ENCODE measurements at regions not wholly inside any gene's neighbourhood (a gene's known extent, or its start where the extent isn't known, plus 50 kb on each side); places are given as distances from the start of the nearest gene placed in this dataset.

- DNase-seq = no peak
- Histone ChIP-seq H3K9me3 (ENCODE audit: control insufficient read depth, low read depth, low read length) (no peaks in the 10 kb centered on the region), H3K27ac (ENCODE audit: low read length) (no peak overlapping the region), H3K27me3 (ENCODE audit: control insufficient read depth, insufficient read depth, low read length) (no peaks in the 10 kb centered on the region), H3K36me3 (ENCODE audit: control insufficient read depth, insufficient read depth, low read length) (no peaks in the 10 kb centered on the region), H3K4me1 (ENCODE audit: control insufficient read depth, insufficient read depth, low read length) (no peaks in the 10 kb centered on the region), H3K4me3 (ENCODE audit: low read length) (no peak overlapping the region)
- WGBS (ENCODE audit: insufficient coverage, low lambda C conversion rate) = 88% methylated on average over 1 of the region's 1 CpG
These were observed 331.2 kb downstream of the SLC16A7 start for GRCh38 chr12:59927032-59927431.

- no peaks in the 10 kb centered on the region for H3K27me3 ChIP-seq (ENCODE audit: control insufficient read depth, insufficient read depth, low read length)
- no CpG with 5 or more reads among the region's 1 CpG for WGBS (ENCODE audit: insufficient coverage, low lambda C conversion rate)
- DNase-seq = no peak
- H3K9me3 ChIP-seq (ENCODE audit: control insufficient read depth, low read depth, low read length) = no peaks in the 10 kb centered on the region
- no peak overlapping the region for H3K4me3 ChIP-seq (ENCODE audit: low read length)
- H3K36me3 ChIP-seq (ENCODE audit: control insufficient read depth, insufficient read depth, low read length) = no peaks in the 10 kb centered on the region
- H3K27ac ChIP-seq (ENCODE audit: low read length) = no peak overlapping the region
- no peaks in the 10 kb centered on the region for H3K4me1 ChIP-seq (ENCODE audit: control insufficient read depth, insufficient read depth, low read length)
These were observed 332.6 kb downstream of the SLC16A7 start for GRCh38 chr12:59928416-59928815.

- no CpG with 5 or more reads among the region's 2 CpGs for WGBS (ENCODE audit: insufficient coverage, low lambda C conversion rate)
- H3K27me3 ChIP-seq (ENCODE audit: control insufficient read depth, insufficient read depth, low read length) = no peaks in the 10 kb centered on the region
- no peaks in the 10 kb centered on the region for H3K9me3 ChIP-seq (ENCODE audit: control insufficient read depth, low read depth, low read length)
- no peak for DNase-seq
- no peak overlapping the region for H3K27ac ChIP-seq (ENCODE audit: low read length)
- H3K4me3 ChIP-seq (ENCODE audit: low read length) = no peak overlapping the region
- H3K4me1 ChIP-seq (ENCODE audit: control insufficient read depth, insufficient read depth, low read length) = no peaks in the 10 kb centered on the region
- no peaks in the 10 kb centered on the region for H3K36me3 ChIP-seq (ENCODE audit: control insufficient read depth, insufficient read depth, low read length)
These were observed 333.3 kb downstream of the SLC16A7 start for GRCh38 chr12:59929110-59929509.

- no peak overlapping the region for H3K4me3 ChIP-seq (ENCODE audit: low read length)
- WGBS (ENCODE audit: insufficient coverage, low lambda C conversion rate) = 100% methylated on average over 1 of the region's 1 CpG
- no peak overlapping the region for H3K27ac ChIP-seq (ENCODE audit: low read length)
- H3K4me1 ChIP-seq (ENCODE audit: control insufficient read depth, insufficient read depth, low read length) = no peaks in the 10 kb centered on the region
- no peaks in the 10 kb centered on the region for H3K27me3 ChIP-seq (ENCODE audit: control insufficient read depth, insufficient read depth, low read length)
- no peak for DNase-seq
- H3K9me3 ChIP-seq (ENCODE audit: control insufficient read depth, low read depth, low read length) = no peaks in the 10 kb centered on the region
- H3K36me3 ChIP-seq (ENCODE audit: control insufficient read depth, insufficient read depth, low read length) = no peaks in the 10 kb centered on the region
These were observed 338.7 kb downstream of the SLC16A7 start for GRCh38 chr12:59934486-59934885.

DNA sequence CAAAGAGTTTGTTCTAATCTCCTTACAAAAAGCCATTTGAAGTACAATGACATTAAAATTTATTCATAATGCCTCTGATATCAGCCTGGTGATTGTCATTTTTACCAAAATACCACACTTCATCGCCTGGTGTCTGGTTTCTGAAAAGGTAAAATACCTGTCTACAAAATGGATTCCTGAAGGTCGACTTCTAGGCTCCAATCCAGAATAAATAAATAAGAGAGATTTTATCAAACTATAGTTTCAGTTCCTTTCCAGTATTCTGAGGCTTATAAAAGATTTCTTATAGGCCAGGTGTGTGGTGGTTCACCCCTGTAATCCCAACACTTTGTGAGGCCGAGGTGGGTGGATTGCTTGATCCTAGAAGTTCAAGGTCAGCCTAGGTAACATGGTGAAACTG, 340.7 kb downstream of the SLC16A7 start:
- no peak for DNase-seq
- no peak overlapping the region for H3K27ac ChIP-seq (ENCODE audit: low read length)
- no peaks in the 10 kb centered on the region for H3K9me3 ChIP-seq (ENCODE audit: control insufficient read depth, low read depth, low read length)
- no peaks in the 10 kb centered on the region for H3K27me3 ChIP-seq (ENCODE audit: control insufficient read depth, insufficient read depth, low read length)
- WGBS (ENCODE audit: insufficient coverage, low lambda C conversion rate) = no CpG with 5 or more reads among the region's 3 CpGs
- peaks cover 3% of the 10 kb centered on the region for H3K4me1 ChIP-seq (ENCODE audit: control insufficient read depth, insufficient read depth, low read length)
- H3K36me3 ChIP-seq (ENCODE audit: control insufficient read depth, insufficient read depth, low read length) = no peaks in the 10 kb centered on the region
- H3K4me3 ChIP-seq (ENCODE audit: low read length) = no peak overlapping the region

GRCh38 chr12:59937148-59937547, 341.3 kb downstream of the SLC16A7 start:
- Histone ChIP-seq H3K4me3 (ENCODE audit: low read length) (no peak overlapping the region), H3K27me3 (ENCODE audit: control insufficient read depth, insufficient read depth, low read length) (no peaks in the 10 kb centered on the region), H3K36me3 (ENCODE audit: control insufficient read depth, insufficient read depth, low read length) (no peaks in the 10 kb centered on the region), H3K9me3 (ENCODE audit: control insufficient read depth, low read depth, low read length) (no peaks in the 10 kb centered on the region), H3K27ac (ENCODE audit: low read length) (no peak overlapping the region), H3K4me1 (ENCODE audit: control insufficient read depth, insufficient read depth, low read length) (peaks cover 7% of the 10 kb centered on the region)
- DNase-seq = no peak

GRCh38 chr12:59938190-59938962, 342.5 kb downstream of the SLC16A7 start:
- no peaks in the 10 kb centered on the region for H3K36me3 ChIP-seq (ENCODE audit: control insufficient read depth, insufficient read depth, low read length)
- peaks cover 7% of the 10 kb centered on the region for H3K4me1 ChIP-seq (ENCODE audit: control insufficient read depth, insufficient read depth, low read length)
- no peaks in the 10 kb centered on the region for H3K9me3 ChIP-seq (ENCODE audit: control insufficient read depth, low read depth, low read length)
- no peak overlapping the region for H3K27ac ChIP-seq (ENCODE audit: low read length)
- no peaks in the 10 kb centered on the region for H3K27me3 ChIP-seq (ENCODE audit: control insufficient read depth, insufficient read depth, low read length)
- no peak for DNase-seq
- 92% methylated on average over 2 of the region's 8 CpGs for WGBS (ENCODE audit: insufficient coverage, low lambda C conversion rate)
- no peak overlapping the region for H3K4me3 ChIP-seq (ENCODE audit: low read length)

- H3K27me3 ChIP-seq (ENCODE audit: control insufficient read depth, insufficient read depth, low read length) = no peaks in the 10 kb centered on the region
- peaks cover 7% of the 10 kb centered on the region for H3K4me1 ChIP-seq (ENCODE audit: control insufficient read depth, insufficient read depth, low read length)
- no peaks in the 10 kb centered on the region for H3K9me3 ChIP-seq (ENCODE audit: control insufficient read depth, low read depth, low read length)
- H3K27ac ChIP-seq (ENCODE audit: low read length) = peak overlapping the region; percentile 66
- DNase-seq = peak; percentile 21 to 76
- no peaks in the 10 kb centered on the region for H3K36me3 ChIP-seq (ENCODE audit: control insufficient read depth, insufficient read depth, low read length)
- no peak overlapping the region for H3K4me3 ChIP-seq (ENCODE audit: low read length)
- WGBS (ENCODE audit: insufficient coverage, low lambda C conversion rate) = 14% methylated on average over 2 of the region's 4 CpGs
These were observed 345.0 kb downstream of the SLC16A7 start for GRCh38 chr12:59940631-59941342.

DNA sequence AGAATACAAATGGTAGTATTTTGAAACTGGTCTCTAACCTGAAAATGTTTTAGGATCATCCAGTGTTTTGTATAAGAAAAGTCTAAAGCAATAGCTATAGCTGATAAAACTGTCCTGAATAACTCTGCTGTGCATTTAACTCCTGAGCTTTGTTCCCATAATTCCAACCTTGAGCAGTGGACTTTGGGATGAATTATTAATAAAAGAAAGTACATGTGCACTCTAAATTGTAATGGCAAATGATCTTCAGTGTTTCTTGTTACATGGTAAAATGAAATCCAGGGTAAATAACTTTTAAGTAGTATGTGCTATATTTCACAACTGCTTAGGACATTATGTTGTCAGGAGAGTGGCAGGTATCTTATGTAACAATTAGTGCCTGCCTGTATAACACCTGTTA, 345.6 kb downstream of the SLC16A7 start:
- Histone ChIP-seq H3K4me3 (ENCODE audit: low read length) (no peak overlapping the region), H3K27ac (ENCODE audit: low read length) (peak overlapping the region; percentile 66), H3K4me1 (ENCODE audit: control insufficient read depth, insufficient read depth, low read length) (peaks cover 7% of the 10 kb centered on the region), H3K36me3 (ENCODE audit: control insufficient read depth, insufficient read depth, low read length) (no peaks in the 10 kb centered on the region), H3K9me3 (ENCODE audit: control insufficient read depth, low read depth, low read length) (no peaks in the 10 kb centered on the region), H3K27me3 (ENCODE audit: control insufficient read depth, insufficient read depth, low read length) (no peaks in the 10 kb centered on the region)
- peak; percentile 33 to 69 for DNase-seq

- DNase-seq = no peak
- no peaks in the 10 kb centered on the region for H3K36me3 ChIP-seq (ENCODE audit: control insufficient read depth, insufficient read depth, low read length)
- no peaks in the 10 kb centered on the region for H3K9me3 ChIP-seq (ENCODE audit: control insufficient read depth, low read depth, low read length)
- H3K4me1 ChIP-seq (ENCODE audit: control insufficient read depth, insufficient read depth, low read length) = peaks cover 7% of the 10 kb centered on the region
- no peak overlapping the region for H3K27ac ChIP-seq (ENCODE audit: low read length)
- no peaks in the 10 kb centered on the region for H3K27me3 ChIP-seq (ENCODE audit: control insufficient read depth, insufficient read depth, low read length)
- H3K4me3 ChIP-seq (ENCODE audit: low read length) = no peak overlapping the region
These were observed 348.3 kb downstream of the SLC16A7 start for GRCh38 chr12:59944177-59944576.

DNA sequence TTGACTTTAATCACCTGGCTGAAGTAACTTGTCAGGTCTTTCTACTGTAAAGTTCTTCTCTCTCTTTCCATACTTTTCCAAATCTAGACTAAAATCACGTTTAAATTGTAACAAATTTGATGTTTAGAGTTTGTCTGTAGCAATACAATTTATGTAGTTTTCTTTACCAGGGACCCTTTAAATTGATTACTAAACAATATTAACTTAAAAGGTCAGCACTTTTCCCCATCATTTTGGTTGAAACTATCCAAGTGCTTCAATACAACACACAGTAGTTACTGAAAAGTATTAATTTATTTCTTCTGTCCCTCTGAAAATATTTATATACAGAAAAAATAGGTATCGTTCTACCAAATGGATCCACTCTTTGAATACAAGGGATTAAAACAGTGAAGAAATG, 350.8 kb downstream of the SLC16A7 start:
- H3K36me3 ChIP-seq (ENCODE audit: control insufficient read depth, insufficient read depth, low read length) = no peaks in the 10 kb centered on the region
- H3K27me3 ChIP-seq (ENCODE audit: control insufficient read depth, insufficient read depth, low read length) = no peaks in the 10 kb centered on the region
- 94% methylated on average over 2 of the region's 2 CpGs for WGBS (ENCODE audit: insufficient coverage, low lambda C conversion rate)
- no peaks in the 10 kb centered on the region for H3K9me3 ChIP-seq (ENCODE audit: control insufficient read depth, low read depth, low read length)
- DNase-seq = no peak
- no peak overlapping the region for H3K27ac ChIP-seq (ENCODE audit: low read length)
- no peak overlapping the region for H3K4me3 ChIP-seq (ENCODE audit: low read length)
- H3K4me1 ChIP-seq (ENCODE audit: control insufficient read depth, insufficient read depth, low read length) = peaks cover 4% of the 10 kb centered on the region
